ENCODE measurements at regions not wholly inside any gene's neighbourhood (a gene's known extent, or its start where the extent isn't known, plus 50 kb on each side); places are given as distances from the start of the nearest gene placed in this dataset.

GRCh38 chr2:42960002-42960841 lies 167.8 kb upstream of the HAAO start:
- H3K4me1 ChIP-seq (ENCODE audit: insufficient read depth, low read length, poor library complexity, severe bottlenecking): no peaks in the 10 kb centered on the region
- no peak overlapping the region for H3K4me3 ChIP-seq (ENCODE audit: low read depth, low read length, poor library complexity, severe bottlenecking)
- intact Hi-C loops (cut with micrococcal nuclease; ENCODE audit: unreplicated experiment): no loop called here
- H3K27ac ChIP-seq (ENCODE audit: low read depth, low read length, poor library complexity, severe bottlenecking): no peak overlapping the region
- ChIA-PET CTCF (no interaction called here), POLR2A (ENCODE audit: low non-redundant PET) (no interaction called here)
- BruUV-seq (replicated peaks): no TSS peak
- no peaks in the 10 kb centered on the region for H3K9me3 ChIP-seq (ENCODE audit: low read depth, low read length, poor library complexity, severe bottlenecking)
- TF ChIP-seq CTCF (conservative IDR thresholded peaks at IDR 0.05; ENCODE audit: low read depth, low read length) (no peak), EZH2 (IDR thresholded peaks at IDR 0.05; ENCODE audit: borderline replicate concordance, low read depth, low read length, poor library complexity, severe bottlenecking) (no peak)
- H3K36me3 ChIP-seq (ENCODE audit: insufficient read depth, low read length, poor library complexity, severe bottlenecking): no peaks in the 10 kb centered on the region
- no peak for DNase-seq (ENCODE audit: low spot score)
- no peaks in the 10 kb centered on the region for H3K27me3 ChIP-seq (replicated peaks; ENCODE audit: insufficient read depth, low read depth, low read length, poor library complexity)

DNA sequence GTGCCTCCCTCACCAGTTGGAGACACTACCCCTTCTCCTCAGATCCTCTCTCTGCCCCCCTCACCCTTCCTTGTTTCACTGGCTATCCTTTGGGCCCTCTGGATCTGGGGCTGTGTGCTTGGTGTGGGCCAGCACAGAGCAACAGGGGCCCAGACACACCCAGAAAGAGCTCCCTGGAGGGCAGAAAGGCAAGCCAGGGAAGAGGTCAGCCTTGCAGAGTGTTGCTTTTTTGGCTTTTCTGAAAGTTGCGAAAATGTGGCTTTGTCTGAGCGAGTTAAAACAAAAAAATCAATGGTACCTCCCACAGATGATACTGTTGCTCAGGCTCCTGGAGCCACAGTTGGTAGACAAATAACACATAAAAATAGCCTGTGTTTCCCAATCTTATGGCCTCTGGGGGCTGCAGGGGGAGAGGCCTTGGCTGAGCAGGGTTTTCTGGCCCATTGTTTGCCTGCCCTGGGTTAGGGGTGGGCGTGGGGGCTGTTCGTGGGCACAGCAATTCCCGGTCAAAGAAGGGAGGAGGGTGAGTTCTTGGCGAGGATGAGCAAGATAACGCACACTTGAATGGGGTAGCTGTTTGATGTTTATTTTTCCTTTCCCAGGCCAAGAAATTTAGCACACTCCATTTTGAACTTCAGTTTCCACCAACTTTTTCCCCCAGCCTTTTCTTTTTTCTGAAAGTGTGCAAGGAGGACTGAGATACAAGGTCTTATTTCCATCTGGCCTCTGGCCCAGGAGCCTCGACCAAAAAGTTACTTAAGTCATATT lies 167.0 kb upstream of the HAAO start:
- TF ChIP-seq EZH2 (IDR thresholded peaks at IDR 0.05; ENCODE audit: borderline replicate concordance, low read depth, low read length, poor library complexity, severe bottlenecking): no peak
- TF ChIP-seq CTCF (conservative IDR thresholded peaks at IDR 0.05; ENCODE audit: low read depth, low read length): no peak
- no peak for DNase-seq (ENCODE audit: low spot score)
- Histone ChIP-seq H3K4me1 (ENCODE audit: insufficient read depth, low read length, poor library complexity, severe bottlenecking) (no peaks in the 10 kb centered on the region), H3K27me3 (replicated peaks; ENCODE audit: insufficient read depth, low read depth, low read length, poor library complexity) (no peaks in the 10 kb centered on the region), H3K4me3 (ENCODE audit: low read depth, low read length, poor library complexity, severe bottlenecking) (no peak overlapping the region), H3K9me3 (ENCODE audit: low read depth, low read length, poor library complexity, severe bottlenecking) (no peaks in the 10 kb centered on the region), H3K27ac (ENCODE audit: low read depth, low read length, poor library complexity, severe bottlenecking) (no peak overlapping the region), H3K36me3 (ENCODE audit: insufficient read depth, low read length, poor library complexity, severe bottlenecking) (no peaks in the 10 kb centered on the region)
- BruUV-seq (replicated peaks): no TSS peak
- intact Hi-C loops (cut with micrococcal nuclease; ENCODE audit: unreplicated experiment): no loop called here
- ChIA-PET CTCF (no interaction called here), POLR2A (ENCODE audit: low non-redundant PET) (no interaction called here)

GRCh38 chr2:42958741-42959233 lies 166.4 kb upstream of the HAAO start:
- intact Hi-C loops (cut with micrococcal nuclease; ENCODE audit: unreplicated experiment): no loop called here
- Histone ChIP-seq H3K4me1 (ENCODE audit: insufficient read depth, low read length, poor library complexity, severe bottlenecking) (no peaks in the 10 kb centered on the region), H3K27ac (ENCODE audit: low read depth, low read length, poor library complexity, severe bottlenecking) (no peak overlapping the region), H3K36me3 (ENCODE audit: insufficient read depth, low read length, poor library complexity, severe bottlenecking) (no peaks in the 10 kb centered on the region), H3K4me3 (ENCODE audit: low read depth, low read length, poor library complexity, severe bottlenecking) (no peak overlapping the region), H3K27me3 (replicated peaks; ENCODE audit: insufficient read depth, low read depth, low read length, poor library complexity) (no peaks in the 10 kb centered on the region), H3K9me3 (ENCODE audit: low read depth, low read length, poor library complexity, severe bottlenecking) (no peaks in the 10 kb centered on the region)
- POLR2A ChIA-PET (ENCODE audit: low non-redundant PET): no interaction called here
- no peak for TF ChIP-seq CTCF (conservative IDR thresholded peaks at IDR 0.05; ENCODE audit: low read depth, low read length)
- no peak for TF ChIP-seq EZH2 (IDR thresholded peaks at IDR 0.05; ENCODE audit: borderline replicate concordance, low read depth, low read length, poor library complexity, severe bottlenecking)
- no TSS peak for BruUV-seq (replicated peaks)
- CTCF ChIA-PET: no interaction called here
- DNase-seq (ENCODE audit: low spot score): no peak
